HuH-7 (cell line): ENCODE measurements at regions not wholly inside any gene's neighbourhood (a gene's known extent, or its start where the extent isn't known, plus 50 kb on each side); places are given as distances from the start of the nearest gene placed in this dataset.
"Not testable (repeated sequence)": the region's sequence is repeated elsewhere in the genome, so short reads cannot be mapped to it uniquely, and the experiment has no call there.

Source experiments
- DNase-seq: peaks from one replicate; pipeline ENCODE4 v3.0.0; 2011; ENCODE audit warnings: low spot score

- no peak for DNase-seq
Observed at GRCh38 chr10:56469482-56469881, 108.4 kb upstream of the ZWINT start.

- DNase-seq = no peak
Observed at GRCh38 chr10:56466005-56466404, 104.9 kb upstream of the ZWINT start.

- no peak for DNase-seq
Observed at GRCh38 chr10:56449770-56450169, 88.7 kb upstream of the ZWINT start.

GRCh38 chr10:56447613-56448012 lies 86.6 kb upstream of the ZWINT start:
- not testable (repeated sequence) for DNase-seq

GRCh38 chr10:56441337-56441736 lies 80.3 kb upstream of the ZWINT start:
- not testable (repeated sequence) for DNase-seq
